Activated B cell treated with CpG ODN at 0.5 μM for 24 hours (primary cell): ENCODE measurements at regions not wholly inside any gene's neighbourhood (a gene's known extent, or its start where the extent isn't known, plus 50 kb on each side); places are given as distances from the start of the nearest gene placed in this dataset.

Source experiments
- ATAC-seq: fragments of 200-7000 bp; cut with Tn5 transposase; one replicate; pipeline ENCODE4 v1.10.0; 2021; ENCODE audit warnings: low read depth, mild to moderate bottlenecking, moderate library complexity
- CTCF ChIA-PET: fragments of 350-600 bp; sonication (Branson Sonifier 250); formaldehyde crosslinking; loops from one replicate; lab custom pipeline; 2021; ENCODE audit warnings: antibody characterized with exemption; lab: Charles Lee
- POLR2A ChIA-PET: fragments of 350-600 bp; sonication (Branson Sonifier 250); formaldehyde crosslinking; loops from one replicate; lab custom pipeline; 2021; ENCODE audit warnings: antibody characterized with exemption; lab: Charles Lee
- DNase-seq: peaks from one replicate; pipeline ENCODE4 v3.0.0; 2022
- H3K27ac Mint-ChIP-seq: one replicate; pipeline ENCODE4 v1.8.0; 2020; ENCODE audit warnings: mixed read lengths
- H3K27me3 Mint-ChIP-seq: one replicate; pipeline ENCODE4 v1.8.0; 2021; ENCODE audit warnings: mixed read lengths
- H3K36me3 Mint-ChIP-seq: one replicate; pipeline ENCODE4 v1.8.0; 2021; ENCODE audit warnings: low read depth, mixed read lengths
- H3K4me1 Mint-ChIP-seq: one replicate; pipeline ENCODE4 v1.8.0; 2021; ENCODE audit warnings: mixed read lengths
- H3K4me3 Mint-ChIP-seq: one replicate; pipeline ENCODE4 v1.8.0; 2020; ENCODE audit warnings: mild to moderate bottlenecking, mixed read lengths
- H3K9me3 Mint-ChIP-seq: one replicate; pipeline ENCODE4 v1.8.0; 2020; ENCODE audit warnings: mixed read lengths
- CTCF ChIP-seq: fragments of 200-600 bp; IDR thresholded peaks from one replicate; pipeline ENCODE4 v1.8.0; 2022; ENCODE audit warnings: antibody characterized with exemption, mild to moderate bottlenecking
- intact Hi-C: fragments of 100-400 bp; cut with micrococcal nuclease; formaldehyde crosslinking; loops from one replicate; pipeline ENCODE4 v1.15.1; 2024

- ATAC-seq: no peak
- no peak for DNase-seq
- Mint-ChIP-seq H3K9me3 (peaks cover 6% of the 10 kb centered on the region), H3K36me3 (no peaks in the 10 kb centered on the region), H3K4me1 (no peaks in the 10 kb centered on the region), H3K27ac (no peak overlapping the region), H3K27me3 (no peaks in the 10 kb centered on the region), H3K4me3 (no peak overlapping the region)
- ChIA-PET POLR2A (no interaction called here), CTCF (no interaction called here)
- intact Hi-C loops: no loop called here
- TF ChIP-seq CTCF: no peak
Measured at GRCh38 chr6:55963301-55963700, 87.9 kb upstream of the BMP5 start.

GRCh38 chr6:55960344-55960743, 85.0 kb upstream of the BMP5 start:
- H3K36me3 Mint-ChIP-seq: no peaks in the 10 kb centered on the region
- CTCF ChIA-PET: no interaction called here
- peaks cover 6% of the 10 kb centered on the region for H3K9me3 Mint-ChIP-seq
- no peak for ATAC-seq
- no peak overlapping the region for H3K27ac Mint-ChIP-seq
- intact Hi-C loops: no loop called here
- H3K27me3 Mint-ChIP-seq: no peaks in the 10 kb centered on the region
- POLR2A ChIA-PET: no interaction called here
- DNase-seq: no peak
- no peak for TF ChIP-seq CTCF
- no peaks in the 10 kb centered on the region for H3K4me1 Mint-ChIP-seq
- H3K4me3 Mint-ChIP-seq: no peak overlapping the region

GRCh38 chr6:55958790-55959189, 83.4 kb upstream of the BMP5 start:
- CTCF ChIA-PET: no interaction called here
- no peak for DNase-seq
- ATAC-seq: no peak
- POLR2A ChIA-PET: no interaction called here
- TF ChIP-seq CTCF: no peak
- Mint-ChIP-seq H3K27ac (no peak overlapping the region), H3K4me3 (no peak overlapping the region), H3K4me1 (no peaks in the 10 kb centered on the region), H3K36me3 (no peaks in the 10 kb centered on the region), H3K27me3 (no peaks in the 10 kb centered on the region), H3K9me3 (peaks cover 4% of the 10 kb centered on the region)
- intact Hi-C loops: no loop called here

DNA sequence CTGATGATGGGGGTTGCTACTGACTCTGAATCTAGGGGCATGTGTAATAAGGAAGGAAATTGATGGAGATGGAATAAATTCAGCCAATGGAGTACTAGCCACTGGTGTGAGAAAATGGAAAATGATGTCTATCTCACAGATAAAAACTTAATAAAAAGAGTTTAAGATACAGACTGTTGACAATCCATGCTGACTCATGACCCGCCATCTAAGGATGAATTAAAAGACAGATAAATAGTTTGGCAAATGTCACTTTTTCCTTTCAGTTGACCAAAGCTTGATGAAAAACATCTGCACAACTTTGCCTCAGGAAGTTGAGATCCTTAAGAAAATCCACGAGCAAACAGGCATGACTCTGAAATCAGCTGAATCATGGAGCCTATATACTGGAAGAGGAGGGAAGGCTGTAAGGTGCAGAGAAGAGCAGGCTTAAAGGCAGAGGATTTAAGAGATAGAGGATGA, 82.6 kb upstream of the BMP5 start:
- intact Hi-C loops: no loop called here
- POLR2A ChIA-PET: no interaction called here

DNA sequence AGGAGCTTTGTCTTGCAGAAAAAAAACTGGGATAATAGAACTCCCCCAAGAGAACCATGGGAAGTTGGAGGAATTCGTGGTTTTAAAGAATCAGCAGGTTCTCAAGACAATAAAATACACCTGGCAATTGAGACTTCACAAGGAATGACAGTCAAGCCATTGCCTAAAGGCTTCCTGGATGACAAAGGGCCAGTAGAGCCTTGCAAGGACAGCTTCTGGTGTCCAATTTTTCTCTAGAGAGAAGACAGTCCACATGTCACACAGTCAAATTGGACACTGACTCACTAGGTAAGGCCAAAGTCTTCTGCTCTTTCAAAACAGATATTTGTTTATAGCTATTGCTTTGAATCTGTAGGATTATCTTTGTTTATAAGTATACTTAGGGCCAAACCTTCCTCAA, 80.3 kb upstream of the BMP5 start:
- Mint-ChIP-seq H3K27ac (no peak overlapping the region), H3K9me3 (peaks cover 7% of the 10 kb centered on the region), H3K36me3 (no peaks in the 10 kb centered on the region), H3K27me3 (no peaks in the 10 kb centered on the region), H3K4me3 (no peak overlapping the region), H3K4me1 (no peaks in the 10 kb centered on the region)
- no peak for TF ChIP-seq CTCF
- CTCF ChIA-PET: no interaction called here
- ATAC-seq: no peak
- DNase-seq: no peak
- intact Hi-C loops: no loop called here
- POLR2A ChIA-PET: no interaction called here

More for the DNA sequence above, 82.6 kb upstream of the BMP5 start:
- CTCF ChIA-PET: no interaction called here
- no peak overlapping the region for H3K4me3 Mint-ChIP-seq
- TF ChIP-seq CTCF: no peak
- H3K36me3 Mint-ChIP-seq: no peaks in the 10 kb centered on the region
- DNase-seq (no peak), ATAC-seq (no peak)
- no peaks in the 10 kb centered on the region for H3K27me3 Mint-ChIP-seq
- H3K9me3 Mint-ChIP-seq: no peaks in the 10 kb centered on the region
- H3K4me1 Mint-ChIP-seq: no peaks in the 10 kb centered on the region
- no peak overlapping the region for H3K27ac Mint-ChIP-seq
